H1 (cell line): ENCODE measurements at regions not wholly inside any gene's neighbourhood (a gene's known extent, or its start where the extent isn't known, plus 50 kb on each side); places are given as distances from the start of the nearest gene placed in this dataset.

ENCODE experiments used
- CTCF ChIA-PET: fragments of 300-600 bp; sonication (Branson Sonifier 250); formaldehyde crosslinking; loops from one replicate; lab custom pipeline; 2021; ENCODE audit not compliant: partially characterized antibody; lab: Charles Lee
- POLR2A ChIA-PET: fragments of 300-600 bp; sonication (Branson Sonifier 250); formaldehyde crosslinking; loops from one replicate; lab custom pipeline; 2021; ENCODE audit warnings: inconsistent platforms; ENCODE audit not compliant: partially characterized antibody; lab: Charles Lee
- DNase-seq, 2 experiments: peaks; one replicate each; pipeline versions ENCODE4 v3.0.0 to v3.0.0-alpha.2; 2010 to 2022; ENCODE audit warnings: low spot score in 2 of 2, low read depth in 1 of 2, mixed read lengths in 1 of 2
- FAIRE-seq: peaks from 2 replicates; lab custom pipeline; 2011; peaks lifted over from hg19 to GRCh38; lab: Jason Lieb, UNC
- H2AFZ ChIP-seq: 2 replicates; pipeline ENCODE4 v1.8.1; 2012; ENCODE audit warnings: low read length, inconsistent platforms
- H2AK5ac ChIP-seq: 2 replicates; pipeline ENCODE4 v1.6.1; 2013; ENCODE audit warnings: low read depth, low read length
- H2BK120ac ChIP-seq: replicated peaks from 2 replicates; pipeline ENCODE3; 2013; ENCODE audit warnings: low read depth, low read length, inconsistent platforms
- H2BK12ac ChIP-seq: 2 replicates; pipeline ENCODE4 v1.6.1; 2013; ENCODE audit warnings: low read depth, low read length
- H2BK15ac ChIP-seq: 2 replicates; pipeline ENCODE4 v1.6.1; 2013; ENCODE audit warnings: low read length
- H2BK20ac ChIP-seq: 2 replicates; pipeline ENCODE4 v1.6.1; 2013; ENCODE audit warnings: low read length
- H2BK5ac ChIP-seq: 2 replicates; pipeline ENCODE4 v1.6.1; 2013; ENCODE audit warnings: low read depth, low read length
- H3K14ac ChIP-seq: 2 replicates; pipeline ENCODE4 v1.6.1; 2013; ENCODE audit warnings: inconsistent platforms; ENCODE audit not compliant: insufficient read length
- H3K18ac ChIP-seq: 2 replicates; pipeline ENCODE4 v1.6.1; 2013; ENCODE audit warnings: low read length; ENCODE audit errors: extremely low read depth
- H3K23ac ChIP-seq: 2 replicates; pipeline ENCODE4 v1.6.1; 2013; ENCODE audit warnings: inconsistent platforms; ENCODE audit not compliant: insufficient read length
- H3K23me2 ChIP-seq: 2 replicates; pipeline ENCODE4 v1.6.1; 2013; ENCODE audit warnings: low read depth, low read length
- H3K27ac ChIP-seq: 2 replicates; pipeline ENCODE4 v1.6.1; 2011; ENCODE audit warnings: low read depth, low read length, inconsistent platforms
- H3K27me3 ChIP-seq, 4 experiments: replicated peaks in 1 of 4; 1 replicate in 1 of 4; 2 replicates in 3 of 4; pipeline versions ENCODE4 v1.6.1 to v1.8.1; 2011 to 2013; ENCODE audit warnings: low read length in 3 of 4, mild to moderate bottlenecking in 3 of 4, inconsistent platforms in 2 of 4, mixed read lengths in 2 of 4, moderate library complexity in 1 of 4; ENCODE audit not compliant: control insufficient read depth in 3 of 4, insufficient read depth in 3 of 4; ENCODE audit errors: extremely low read depth in 1 of 4
- H3K36me3 ChIP-seq, 4 experiments: 2 replicates each; pipeline versions ENCODE4 v1.6.1 to v1.8.1; 2011 to 2013; ENCODE audit warnings: mild to moderate bottlenecking in 4 of 4, low read length in 3 of 4, moderate library complexity in 2 of 4, control low read depth in 1 of 4, inconsistent platforms in 1 of 4; ENCODE audit not compliant: insufficient read depth in 4 of 4, control insufficient read depth in 2 of 4
- H3K4ac ChIP-seq: replicated peaks from 2 replicates; pipeline ENCODE3; 2013; ENCODE audit warnings: low read length, low read depth, mixed read lengths, inconsistent platforms; ENCODE audit not compliant: insufficient read length
- H3K4me1 ChIP-seq, 4 experiments: replicated peaks in 1 of 4; 1 replicate in 1 of 4; 2 replicates in 3 of 4; pipeline versions ENCODE4 v1.6.1 to v1.8.1; 2011 to 2013; ENCODE audit warnings: low read length in 3 of 4, inconsistent platforms in 2 of 4, mixed read lengths in 1 of 4; ENCODE audit not compliant: insufficient read depth in 4 of 4, control insufficient read depth in 3 of 4
- H3K4me2 ChIP-seq, 2 experiments: 2 replicates each; pipeline versions ENCODE4 v1.6.1 to v1.8.1; 2011 to 2013; ENCODE audit warnings: low read depth in 2 of 2, low read length in 2 of 2, control low read depth in 1 of 2, inconsistent platforms in 1 of 2, mild to moderate bottlenecking in 1 of 2; ENCODE audit not compliant: insufficient read depth in 1 of 2
- H3K4me3 ChIP-seq, 4 experiments: fragments of 200-600, 300-600 bp in 1 of 4; sonication (generic), shearing (Covaris generic), sonication (Bioruptor Twin) in 1 of 4; 2 replicates each; pipeline versions ENCODE4 v1.5.1 to v1.8.1; 2011 to 2016; ENCODE audit warnings: low read length in 4 of 4, low read depth in 3 of 4, control low read depth in 2 of 4, inconsistent platforms in 2 of 4, mild to moderate bottlenecking in 2 of 4, mixed read lengths in 1 of 4, moderate library complexity in 1 of 4; ENCODE audit not compliant: insufficient read depth in 2 of 4; ENCODE audit errors: extremely low read depth in 1 of 4
- H3K56ac ChIP-seq: replicated peaks from 2 replicates; pipeline ENCODE3; 2013; ENCODE audit warnings: low read depth, mild to moderate bottlenecking, mixed read lengths, low read length, inconsistent platforms; ENCODE audit not compliant: insufficient read length
- H3K79me1 ChIP-seq: 2 replicates; pipeline ENCODE4 v1.6.1; 2013; ENCODE audit warnings: low read depth, low read length, control low read depth
- H3K79me2 ChIP-seq, 2 experiments: 2 replicates each; pipeline versions ENCODE4 v1.6.1 to v1.8.1; 2012 to 2013; ENCODE audit warnings: low read length in 2 of 2, mild to moderate bottlenecking in 2 of 2, inconsistent platforms in 1 of 2; ENCODE audit not compliant: insufficient read depth in 2 of 2, control insufficient read depth in 1 of 2
- H3K9ac ChIP-seq, 4 experiments: replicated peaks in 1 of 4; 1 replicate in 1 of 4; 2 replicates in 3 of 4; pipeline versions ENCODE4 v1.6.1 to v1.8.1; 2011 to 2013; ENCODE audit warnings: low read depth in 3 of 4, low read length in 3 of 4, control low read depth in 2 of 4, mild to moderate bottlenecking in 2 of 4, moderate library complexity in 2 of 4, inconsistent platforms in 1 of 4; ENCODE audit errors: extremely low read depth in 1 of 4
- H3K9me3 ChIP-seq, 2 experiments: 2 replicates each; pipeline versions ENCODE4 v1.6.1 to v1.8.1; 2012 to 2013; ENCODE audit warnings: mild to moderate bottlenecking in 2 of 2, moderate library complexity in 2 of 2, control low read depth in 1 of 2, inconsistent platforms in 1 of 2, low read depth in 1 of 2, low read length in 1 of 2, mixed read lengths in 1 of 2; ENCODE audit not compliant: insufficient read depth in 2 of 2
- H4K20me1 ChIP-seq, 2 experiments: replicated peaks in 1 of 2; 2 replicates each; pipeline versions ENCODE3 to v1.8.1; 2011 to 2013; ENCODE audit warnings: inconsistent platforms in 2 of 2, low read length in 2 of 2, mild to moderate bottlenecking in 1 of 2; ENCODE audit not compliant: insufficient read depth in 2 of 2, control insufficient read depth in 1 of 2
- H4K5ac ChIP-seq: 2 replicates; pipeline ENCODE4 v1.6.1; 2013; ENCODE audit warnings: low read length, low read depth, mixed read lengths, inconsistent platforms; ENCODE audit not compliant: insufficient read length
- H4K8ac ChIP-seq: 2 replicates; pipeline ENCODE4 v1.8.0; 2013; ENCODE audit warnings: mild to moderate bottlenecking, moderate library complexity, low read length, inconsistent platforms; ENCODE audit not compliant: insufficient read depth; ENCODE audit errors: extremely low read depth
- H4K91ac ChIP-seq: replicated peaks from 2 replicates; pipeline ENCODE3; 2013; ENCODE audit warnings: low read length, mixed read lengths, inconsistent platforms; ENCODE audit not compliant: insufficient read length
- MAFK ChIP-seq: IDR thresholded peaks from 2 replicates; pipeline ENCODE4 v1.6.1; 2012; ENCODE audit warnings: low read depth, mild to moderate bottlenecking, improper control_type of control experiment, low read length
- SIX5 ChIP-seq: IDR thresholded peaks from 2 replicates; pipeline ENCODE4 v1.6.1; 2011; ENCODE audit warnings: mild to moderate bottlenecking, low read depth, low read length
- WGBS, 2 experiments: shearing (Covaris generic) in 1 of 2; methylation state at CpG; one replicate each; pipeline versions ENCODE4 v1.1.6 to v1.1.7; 2013 to 2015; ENCODE audit warnings: low lambda C conversion rate in 2 of 2, mixed read lengths in 2 of 2, inconsistent platforms in 1 of 2, low coverage in 1 of 2, missing lambda C conversion rate in 1 of 2; ENCODE audit not compliant: insufficient replicate concordance in 2 of 2, insufficient coverage in 1 of 2, insufficient read length in 1 of 2; ENCODE audit errors: extremely low coverage in 1 of 2, missing lambda C conversion rate in 1 of 2; 5-methylcytosine and 5-hydroxymethylcytosine counted together
- TF ChIP-seq, protein P1 (sequence below), 3 experiments: IDR thresholded peaks; 1 replicate in 2 of 3; 2 replicates in 1 of 3; pipeline versions ENCODE4 v1.5.1 to v1.6.1; 2011; ENCODE audit warnings: low read length in 3 of 3, mild to moderate bottlenecking in 3 of 3, inconsistent platforms in 2 of 3, low read depth in 1 of 3, moderate library complexity in 1 of 3; ENCODE audit not compliant: insufficient read depth in 1 of 3; ENCODE audit errors: control extremely low read depth in 1 of 3

DNA sequence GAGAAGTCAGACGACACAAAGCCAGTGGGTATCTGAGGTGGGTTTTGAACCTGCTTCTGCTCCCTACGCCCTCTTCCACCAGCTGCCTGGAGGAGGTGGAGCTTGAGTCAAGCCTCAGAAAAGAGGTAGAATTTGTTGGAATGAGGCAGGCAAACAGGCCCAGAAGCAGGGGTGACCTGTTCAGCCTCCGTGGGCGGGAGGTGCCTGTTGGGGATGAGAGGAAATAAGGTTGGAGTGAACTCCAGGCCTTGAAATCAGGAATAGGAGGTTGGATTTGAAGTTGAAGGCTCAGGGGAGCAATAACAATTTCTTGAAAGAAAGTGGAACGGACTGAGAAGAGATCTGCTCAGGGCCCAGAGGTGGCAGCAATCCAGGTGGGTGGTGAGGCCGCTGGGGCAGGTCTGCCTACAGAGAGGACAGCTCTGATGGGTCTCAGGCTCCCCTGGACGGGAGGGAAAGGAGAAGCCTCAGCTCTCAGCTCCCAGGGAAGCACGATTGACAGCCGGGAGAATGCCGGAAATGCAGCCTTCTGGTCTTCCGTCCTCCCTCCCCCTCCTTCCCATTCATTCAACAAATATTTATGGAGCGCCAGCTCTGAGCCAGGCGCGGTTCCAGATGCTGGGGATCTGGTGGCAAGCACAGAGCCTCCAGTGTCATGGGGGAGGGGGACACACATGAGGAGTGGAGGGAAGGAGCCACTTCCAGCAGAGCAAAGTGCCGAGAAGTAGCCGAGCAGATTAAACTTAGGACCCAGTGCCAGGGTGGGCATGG, 61.9 kb upstream of the CIBAR2 start:
- H3K4me3 ChIP-seq: no peak overlapping the region
- H3K27ac ChIP-seq: no peak overlapping the region
- WGBS, 2 experiments: 74% methylated on average over 16 of the region's 16 CpGs; no CpG with 5 or more reads in 1 of the 2 experiments
- H3K4me2 ChIP-seq: no peak overlapping the region; a peak in 2 of 4 replicates
- H3K79me2 ChIP-seq: peaks cover 0 to 39% of the 10 kb centered on the region in 2 experiments; a peak in 1 of 4 replicates
- no peak overlapping the region for H2AK5ac ChIP-seq
- no peaks in the 10 kb centered on the region for H3K9me3 ChIP-seq
- H3K36me3 ChIP-seq: no peaks in the 10 kb centered on the region
- no peak overlapping the region; the same call in 1 of the 2 replicates for H3K18ac ChIP-seq
- peaks cover 0 to 36% (median 14%) of the 10 kb centered on the region in 4 experiments; a peak in 5 of 7 replicates for H3K4me1 ChIP-seq
- no peak overlapping the region for H2AFZ ChIP-seq
- no peak overlapping the region for H2BK15ac ChIP-seq
- no peak overlapping the region for H4K91ac ChIP-seq
- CTCF ChIA-PET: interaction anchor here (0.8 to 6.9 kb wide), 22 partner anchors 11 to 585 kb away, joined by 3 to 39 read pairs (median 4); no protein-coding TSS in a partner anchor
- peaks cover 12% of the 10 kb centered on the region for H3K79me1 ChIP-seq
- H3K14ac ChIP-seq: no peak overlapping the region
- H4K8ac ChIP-seq: peak overlapping the region; percentile 72; the same call in 1 of the 2 replicates
- H3K23ac ChIP-seq: no peak overlapping the region
- peaks cover 8% of the 10 kb centered on the region; the same call in 1 of the 2 replicates for H3K23me2 ChIP-seq
- peaks cover 1 to 22% (median 15%) of the 10 kb centered on the region in 4 experiments; a peak in 6 of 7 replicates for H3K27me3 ChIP-seq
- H2BK120ac ChIP-seq: no peak overlapping the region
- H2BK12ac ChIP-seq: peak overlapping the region; percentile 68; the same call in 1 of the 2 replicates
- no peak overlapping the region for H4K5ac ChIP-seq
- peaks cover 21 to 30% of the 10 kb centered on the region in 2 experiments for H4K20me1 ChIP-seq
- H2BK20ac ChIP-seq: no peak overlapping the region
- POLR2A ChIA-PET: interaction anchor here (0.7 kb wide), 1 partner anchor 67 kb away, joined by 3 read pairs; no protein-coding TSS in a partner anchor
- H3K56ac ChIP-seq: no peak overlapping the region
- no peak overlapping the region for H3K9ac ChIP-seq
- DNase-seq: no peak
- no peak overlapping the region for H3K4ac ChIP-seq
- peak overlapping the region; percentile 54; the same call in 1 of the 2 replicates for H2BK5ac ChIP-seq
- no peak for FAIRE-seq
- TF ChIP-seq MAFK (no peak), SIX5 (no peak)
- TF ChIP-seq, protein P1, sequence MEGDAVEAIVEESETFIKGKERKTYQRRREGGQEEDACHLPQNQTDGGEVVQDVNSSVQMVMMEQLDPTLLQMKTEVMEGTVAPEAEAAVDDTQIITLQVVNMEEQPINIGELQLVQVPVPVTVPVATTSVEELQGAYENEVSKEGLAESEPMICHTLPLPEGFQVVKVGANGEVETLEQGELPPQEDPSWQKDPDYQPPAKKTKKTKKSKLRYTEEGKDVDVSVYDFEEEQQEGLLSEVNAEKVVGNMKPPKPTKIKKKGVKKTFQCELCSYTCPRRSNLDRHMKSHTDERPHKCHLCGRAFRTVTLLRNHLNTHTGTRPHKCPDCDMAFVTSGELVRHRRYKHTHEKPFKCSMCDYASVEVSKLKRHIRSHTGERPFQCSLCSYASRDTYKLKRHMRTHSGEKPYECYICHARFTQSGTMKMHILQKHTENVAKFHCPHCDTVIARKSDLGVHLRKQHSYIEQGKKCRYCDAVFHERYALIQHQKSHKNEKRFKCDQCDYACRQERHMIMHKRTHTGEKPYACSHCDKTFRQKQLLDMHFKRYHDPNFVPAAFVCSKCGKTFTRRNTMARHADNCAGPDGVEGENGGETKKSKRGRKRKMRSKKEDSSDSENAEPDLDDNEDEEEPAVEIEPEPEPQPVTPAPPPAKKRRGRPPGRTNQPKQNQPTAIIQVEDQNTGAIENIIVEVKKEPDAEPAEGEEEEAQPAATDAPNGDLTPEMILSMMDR (IDR thresholded peaks at IDR 0.05; ENCODE audit: control extremely low read depth in 1 of 3, insufficient read depth in 1 of 3, low read depth in 1 of 3, low read length in 3 of 3): no peak
